Fibroblast of pulmonary artery (primary cell): ENCODE measurements at regions not wholly inside any gene's neighbourhood (a gene's known extent, or its start where the extent isn't known, plus 50 kb on each side); places are given as distances from the start of the nearest gene placed in this dataset.
A peak's percentile ranks its signal among the peaks of the same experiment; 100 is the strongest.

ENCODE experiments used
- DNase-seq: peaks from one replicate; pipeline ENCODE4 v3.0.0-alpha.2; 2010; ENCODE audit warnings: low read depth
- H3K4me3 ChIP-seq: replicated peaks from 2 replicates; pipeline ENCODE4 v1.5.1; 2011; ENCODE audit warnings: low read depth, mild to moderate bottlenecking, control low read depth, low read length, moderate library complexity
- CTCF ChIP-seq: IDR thresholded peaks from 2 replicates; pipeline ENCODE4 v1.5.1; 2011; ENCODE audit warnings: mild to moderate bottlenecking, control low read depth, low read length, inconsistent platforms; ENCODE audit errors: missing control alignments

- TF ChIP-seq CTCF: no peak
Observed at GRCh38 chr3:22353126-22353525, 602.1 kb upstream of the ZNF385D start.

GRCh38 chr3:22358334-22358733 is 607.3 kb upstream of the ZNF385D start:
- no peak overlapping the region for H3K4me3 ChIP-seq
- no peak for TF ChIP-seq CTCF
- DNase-seq: no peak

More at GRCh38 chr3:22353126-22353525, 602.1 kb upstream of the ZNF385D start:
- H3K4me3 ChIP-seq: no peak overlapping the region
- no peak for DNase-seq

- no peak for DNase-seq
- H3K4me3 ChIP-seq: no peak overlapping the region
- no peak for TF ChIP-seq CTCF
Observed at GRCh38 chr3:22360164-22360563, 609.2 kb upstream of the ZNF385D start.

- DNase-seq: peak; percentile 41
- no peak overlapping the region for H3K4me3 ChIP-seq
- TF ChIP-seq CTCF: no peak
Observed at GRCh38 chr3:22360970-22361369, 610.0 kb upstream of the ZNF385D start.

- TF ChIP-seq CTCF: no peak
- DNase-seq: peak; percentile 7
- no peak overlapping the region for H3K4me3 ChIP-seq
Observed at GRCh38 chr3:22361521-22361920, 610.5 kb upstream of the ZNF385D start.

GRCh38 chr3:22364851-22365250 is 613.8 kb upstream of the ZNF385D start:
- H3K4me3 ChIP-seq: no peak overlapping the region
- TF ChIP-seq CTCF: no peak
- DNase-seq: no peak

GRCh38 chr3:22366781-22367180 is 615.8 kb upstream of the ZNF385D start:
- DNase-seq: no peak
- no peak for TF ChIP-seq CTCF
- H3K4me3 ChIP-seq: no peak overlapping the region
